Progenitor cell of endocrine pancreas (in vitro differentiated cells): ENCODE measurements at regions not wholly inside any gene's neighbourhood (a gene's known extent, or its start where the extent isn't known, plus 50 kb on each side); places are given as distances from the start of the nearest gene placed in this dataset.

Experiments
- DNase-seq: peaks from one replicate; pipeline ENCODE4 v3.0.0; 2021; ENCODE audit warnings: low spot score; ENCODE audit not compliant: unreplicated experiment
- H3K27ac Mint-ChIP-seq: 2 replicates; pipeline ENCODE4 v1.8.0; 2021; ENCODE audit warnings: mild to moderate bottlenecking, moderate library complexity, mixed read lengths
- H3K27me3 Mint-ChIP-seq: 2 replicates; pipeline ENCODE4 v1.8.0; 2021; ENCODE audit warnings: mixed read lengths
- H3K36me3 Mint-ChIP-seq: 2 replicates; pipeline ENCODE4 v1.8.0; 2022; ENCODE audit warnings: mixed read lengths; ENCODE audit not compliant: insufficient read depth
- H3K4me1 Mint-ChIP-seq: 2 replicates; pipeline ENCODE4 v1.8.0; 2021; ENCODE audit warnings: low read depth, mixed read lengths
- H3K4me3 Mint-ChIP-seq: 2 replicates; pipeline ENCODE4 v1.8.0; 2021; ENCODE audit warnings: low read depth, mild to moderate bottlenecking, moderate library complexity, mixed read lengths
- H3K9me3 Mint-ChIP-seq: 2 replicates; pipeline ENCODE4 v1.8.0; 2021; ENCODE audit warnings: low read depth, mixed read lengths
- CTCF ChIP-seq: fragments of 200-600 bp; sonication (generic); IDR thresholded peaks from one replicate; pipeline ENCODE4 v1.5.0; 2021; ENCODE audit warnings: antibody characterized with exemption, mild to moderate bottlenecking; ENCODE audit not compliant: unreplicated experiment

DNA sequence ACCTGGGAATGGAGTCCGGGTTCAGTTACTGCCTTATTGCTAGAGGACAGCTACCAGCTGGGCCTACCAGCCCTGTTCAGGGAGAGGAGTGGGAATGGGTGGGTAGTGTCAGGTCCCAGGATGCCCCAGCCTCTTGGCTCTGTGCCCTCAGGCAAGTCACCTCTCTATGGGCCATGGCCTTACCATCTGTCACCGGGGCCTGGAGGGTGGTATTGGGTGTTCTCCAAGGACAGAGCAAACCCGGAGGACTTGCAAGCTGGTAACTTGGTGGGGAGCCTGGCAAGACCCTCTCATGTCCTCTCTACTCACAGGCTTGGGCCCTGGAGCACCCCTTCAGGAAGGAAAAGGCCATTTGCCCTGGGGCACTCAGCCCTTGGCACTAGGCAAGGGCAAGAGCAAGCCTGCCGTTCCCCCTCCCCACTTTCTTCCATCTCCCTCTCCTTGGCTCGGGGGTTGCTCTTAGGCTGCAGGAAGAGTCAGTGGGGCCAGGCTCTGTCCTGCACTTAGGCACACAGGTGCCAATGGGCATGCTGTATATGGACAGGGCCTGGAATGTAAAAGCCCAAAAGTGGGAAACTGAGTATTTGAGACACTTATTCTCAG lies 170.0 kb upstream of the ZNF267 start:
- no peaks in the 10 kb centered on the region for H3K27me3 Mint-ChIP-seq
- TF ChIP-seq CTCF, result no peak
- H3K9me3 Mint-ChIP-seq, result no peaks in the 10 kb centered on the region
- peaks cover 10% of the 10 kb centered on the region for H3K4me1 Mint-ChIP-seq
- H3K36me3 Mint-ChIP-seq, result peaks cover 6% of the 10 kb centered on the region
- no peak for DNase-seq
- no peak overlapping the region for H3K27ac Mint-ChIP-seq
- no peak overlapping the region for H3K4me3 Mint-ChIP-seq

DNA sequence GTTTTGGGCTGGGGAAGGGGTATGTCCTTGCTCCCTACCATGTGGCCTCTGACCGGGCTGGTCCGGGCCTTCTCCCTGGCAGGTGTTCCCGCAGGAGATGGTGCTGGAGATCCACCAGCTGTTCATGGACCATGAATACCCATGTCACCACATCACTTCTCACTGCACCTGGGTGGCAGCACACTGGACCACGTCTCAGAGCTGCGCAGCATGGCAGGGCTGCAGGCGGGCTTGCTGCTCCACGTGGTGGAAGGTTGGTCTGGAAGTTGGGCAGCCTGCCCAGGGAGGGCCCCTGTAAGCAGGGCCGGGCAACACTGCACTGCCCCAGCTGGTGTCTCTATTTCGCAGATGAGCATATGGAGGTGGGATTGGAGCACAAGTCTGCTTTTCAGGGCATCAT lies 169.5 kb upstream of the ZNF267 start:
- TF ChIP-seq CTCF, result no peak
- no peak overlapping the region for H3K27ac Mint-ChIP-seq
- H3K4me3 Mint-ChIP-seq, result no peak overlapping the region
- H3K9me3 Mint-ChIP-seq, result no peaks in the 10 kb centered on the region
- DNase-seq, result no peak
- H3K4me1 Mint-ChIP-seq, result peaks cover 10% of the 10 kb centered on the region
- H3K36me3 Mint-ChIP-seq, result peaks cover 6% of the 10 kb centered on the region
- H3K27me3 Mint-ChIP-seq, result no peaks in the 10 kb centered on the region

- peaks cover 7% of the 10 kb centered on the region for H3K36me3 Mint-ChIP-seq
- H3K4me3 Mint-ChIP-seq, result no peak overlapping the region
- H3K27ac Mint-ChIP-seq, result no peak overlapping the region
- no peaks in the 10 kb centered on the region for H3K27me3 Mint-ChIP-seq
- H3K9me3 Mint-ChIP-seq, result no peaks in the 10 kb centered on the region
- DNase-seq, result no peak
- no peak for TF ChIP-seq CTCF
- peaks cover 10% of the 10 kb centered on the region for H3K4me1 Mint-ChIP-seq
Measured at GRCh38 chr16:31705371-31705770, 168.2 kb upstream of the ZNF267 start.

DNA sequence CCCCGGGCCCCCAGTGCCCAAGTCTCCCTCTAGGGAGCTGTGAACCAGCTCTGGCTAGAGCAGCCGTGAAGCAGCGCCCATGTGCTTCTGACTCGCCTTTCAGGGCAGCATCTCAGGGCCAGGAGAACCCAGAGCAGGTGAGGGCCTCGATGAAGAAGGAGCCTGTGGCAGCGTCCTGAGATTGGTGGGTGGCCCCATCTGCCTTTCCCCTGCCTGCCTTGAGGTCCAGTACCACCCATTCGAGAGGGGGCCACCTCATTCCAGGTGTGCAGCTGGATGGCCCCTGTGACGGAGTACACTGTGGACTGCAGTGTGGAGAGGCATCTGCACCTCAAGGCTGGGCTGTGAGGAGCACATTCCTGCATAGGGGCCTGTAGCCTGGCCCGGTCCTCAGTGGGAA lies 167.3 kb upstream of the ZNF267 start:
- H3K27me3 Mint-ChIP-seq, result no peaks in the 10 kb centered on the region
- H3K9me3 Mint-ChIP-seq, result no peaks in the 10 kb centered on the region
- no peak for DNase-seq
- no peak overlapping the region for H3K27ac Mint-ChIP-seq
- H3K4me1 Mint-ChIP-seq, result peaks cover 5% of the 10 kb centered on the region
- peaks cover 7% of the 10 kb centered on the region for H3K36me3 Mint-ChIP-seq
- TF ChIP-seq CTCF, result no peak
- no peak overlapping the region for H3K4me3 Mint-ChIP-seq

DNA sequence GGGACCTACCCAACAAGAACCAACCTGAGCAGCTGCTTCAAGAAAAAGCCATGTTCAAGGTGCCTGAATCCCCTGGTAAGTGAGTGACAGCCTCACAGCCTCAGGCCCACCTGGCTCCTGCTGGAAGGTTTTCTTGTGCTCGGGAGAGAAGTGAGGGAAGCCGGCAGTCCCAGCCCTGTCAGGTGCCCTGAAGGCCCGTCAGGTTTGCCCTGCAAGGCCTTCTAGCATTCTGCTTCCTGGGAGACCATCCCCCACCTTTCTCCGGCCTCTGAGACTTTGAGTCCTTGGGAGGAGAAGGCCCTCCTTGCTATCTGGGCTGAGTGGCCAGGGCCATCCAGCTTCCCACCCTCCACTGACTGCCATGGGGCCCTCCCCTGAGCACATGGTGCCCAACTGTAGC lies 166.7 kb upstream of the ZNF267 start:
- TF ChIP-seq CTCF, result no peak
- peaks cover 3% of the 10 kb centered on the region for H3K4me1 Mint-ChIP-seq
- H3K4me3 Mint-ChIP-seq, result no peak overlapping the region
- no peak for DNase-seq
- H3K27ac Mint-ChIP-seq, result no peak overlapping the region
- H3K27me3 Mint-ChIP-seq, result no peaks in the 10 kb centered on the region
- H3K36me3 Mint-ChIP-seq, result peaks cover 7% of the 10 kb centered on the region
- no peaks in the 10 kb centered on the region for H3K9me3 Mint-ChIP-seq
